KMS-11 (cell line): ENCODE measurements at regions not wholly inside any gene's neighbourhood (a gene's known extent, or its start where the extent isn't known, plus 50 kb on each side); places are given as distances from the start of the nearest gene placed in this dataset.

Experiments used
- H2AFZ ChIP-seq: fragments of 200-600 bp; sonication (generic); 2 replicates; pipeline ENCODE4 v1.6.1; 2016; ENCODE audit warnings: antibody characterized with exemption, mixed run types, low read depth
- H3K27ac ChIP-seq: fragments of 200-600 bp; sonication (generic); 2 replicates; pipeline ENCODE4 v1.6.1; 2016; ENCODE audit warnings: mild to moderate bottlenecking, mixed run types
- H3K27me3 ChIP-seq: fragments of 200-600 bp; sonication (generic); 2 replicates; pipeline ENCODE4 v1.6.1; 2017; ENCODE audit warnings: mild to moderate bottlenecking, low read depth, mixed run types, moderate library complexity; ENCODE audit not compliant: insufficient read depth
- H3K36me3 ChIP-seq: fragments of 200-600 bp; sonication (generic); 2 replicates; pipeline ENCODE4 v1.6.1; 2017; ENCODE audit warnings: mild to moderate bottlenecking, mixed run types; ENCODE audit not compliant: insufficient read depth
- H3K4me1 ChIP-seq: fragments of 200-600 bp; sonication (generic); 2 replicates; pipeline ENCODE4 v1.6.1; 2016; ENCODE audit warnings: mild to moderate bottlenecking, low read depth, mixed run types; ENCODE audit not compliant: poor library complexity, severe bottlenecking
- H3K4me2 ChIP-seq: fragments of 200-600 bp; sonication (generic); 2 replicates; pipeline ENCODE4 v1.7.0; 2016; ENCODE audit warnings: mild to moderate bottlenecking, mixed run types
- H3K4me3 ChIP-seq: fragments of 200-600 bp; sonication (generic); IDR thresholded peaks from 2 replicates; pipeline ENCODE4 v1.6.1; 2017; ENCODE audit warnings: low read depth, low read length, mixed read lengths; ENCODE audit not compliant: insufficient read depth
- H3K79me2 ChIP-seq: fragments of 200-600 bp; sonication (generic); 2 replicates; pipeline ENCODE4 v1.6.1; 2016; ENCODE audit warnings: low read depth, mixed run types; ENCODE audit not compliant: insufficient read depth
- H3K9ac ChIP-seq: fragments of 200-600 bp; sonication (generic); 2 replicates; pipeline ENCODE4 v1.6.1; 2016; ENCODE audit warnings: mild to moderate bottlenecking, mixed run types
- H4K20me1 ChIP-seq: fragments of 200-600 bp; sonication (generic); 2 replicates; pipeline ENCODE4 v1.6.1; 2016; ENCODE audit warnings: mild to moderate bottlenecking, mixed run types; ENCODE audit not compliant: insufficient read depth
- CTCF ChIP-seq: fragments of 200-600 bp; sonication (generic); conservative IDR thresholded peaks from 2 replicates; pipeline ENCODE4 v1.6.1; 2017; ENCODE audit warnings: low read depth, mild to moderate bottlenecking, antibody characterized with exemption, low read length, moderate library complexity, mixed read lengths

- no peak overlapping the region for H3K9ac ChIP-seq
- no peaks in the 10 kb centered on the region for H3K4me1 ChIP-seq
- no peak overlapping the region for H3K4me2 ChIP-seq
- TF ChIP-seq CTCF = no peak
- no peak overlapping the region for H3K27ac ChIP-seq
- no peak overlapping the region for H3K4me3 ChIP-seq
- H2AFZ ChIP-seq = no peak overlapping the region
- H3K79me2 ChIP-seq = no peaks in the 10 kb centered on the region
- H4K20me1 ChIP-seq = no peaks in the 10 kb centered on the region
- H3K27me3 ChIP-seq = no peaks in the 10 kb centered on the region
- H3K36me3 ChIP-seq = no peaks in the 10 kb centered on the region
Measured at GRCh38 chr10:21199501-21199900, 302.4 kb upstream of the NEBL start.

- no peak overlapping the region for H2AFZ ChIP-seq
- no peaks in the 10 kb centered on the region for H4K20me1 ChIP-seq
- no peak overlapping the region for H3K4me2 ChIP-seq
- H3K27me3 ChIP-seq = no peaks in the 10 kb centered on the region
- H3K79me2 ChIP-seq = no peaks in the 10 kb centered on the region
- no peak for TF ChIP-seq CTCF
- H3K27ac ChIP-seq = no peak overlapping the region
- no peaks in the 10 kb centered on the region for H3K36me3 ChIP-seq
- no peak overlapping the region for H3K4me3 ChIP-seq
- H3K4me1 ChIP-seq = no peaks in the 10 kb centered on the region
- no peak overlapping the region for H3K9ac ChIP-seq
Measured at GRCh38 chr10:21197838-21198237, 300.7 kb upstream of the NEBL start.

GRCh38 chr10:21196822-21197395, 299.8 kb upstream of the NEBL start:
- Histone ChIP-seq H3K27ac (no peak overlapping the region), H3K4me2 (no peak overlapping the region), H3K9ac (no peak overlapping the region), H3K79me2 (no peaks in the 10 kb centered on the region), H2AFZ (no peak overlapping the region), H3K4me3 (no peak overlapping the region), H4K20me1 (no peaks in the 10 kb centered on the region), H3K4me1 (no peaks in the 10 kb centered on the region), H3K27me3 (no peaks in the 10 kb centered on the region), H3K36me3 (no peaks in the 10 kb centered on the region)
- TF ChIP-seq CTCF = no peak

GRCh38 chr10:21195252-21195651, 298.1 kb upstream of the NEBL start:
- Histone ChIP-seq H3K27ac (no peak overlapping the region), H3K4me2 (no peak overlapping the region), H3K9ac (no peak overlapping the region)

More at GRCh38 chr10:21195252-21195651, 298.1 kb upstream of the NEBL start:
- no peaks in the 10 kb centered on the region for H3K27me3 ChIP-seq
- H3K79me2 ChIP-seq = no peaks in the 10 kb centered on the region
- no peak overlapping the region for H2AFZ ChIP-seq
- no peak for TF ChIP-seq CTCF
- H3K4me3 ChIP-seq = no peak overlapping the region
- no peaks in the 10 kb centered on the region for H4K20me1 ChIP-seq
- H3K36me3 ChIP-seq = no peaks in the 10 kb centered on the region
- H3K4me1 ChIP-seq = no peaks in the 10 kb centered on the region
